Tibial nerve (tissue), 4 donors: ENCODE measurements at regions not wholly inside any gene's neighbourhood (a gene's known extent, or its start where the extent isn't known, plus 50 kb on each side); places are given as distances from the start of the nearest gene placed in this dataset.

Source experiments
- DNase-seq, 2 donors: peaks; one replicate each; pipeline ENCODE4 v3.0.0-alpha.2; 2019; ENCODE audit warnings: low spot score in 2 of 2
- H3K27ac ChIP-seq, 4 donors: fragments of 200-600 bp; sonication (generic) in 3 of 4; one replicate each; pipeline ENCODE4 v1.5.1; 2017 to 2019; ENCODE audit warnings: mild to moderate bottlenecking in 1 of 4
- H3K27me3 ChIP-seq, 2 donors: fragments of 200-600 bp; sonication (generic) in 1 of 2; one replicate each; pipeline versions ENCODE4 v1.5.1 to v1.6.0; 2017 to 2019
- H3K36me3 ChIP-seq, 3 donors: fragments of 200-600 bp; sonication (generic); one replicate each; pipeline ENCODE4 v1.5.1; 2018 to 2019
- H3K4me1 ChIP-seq, 4 donors: fragments of 200-600 bp; sonication (generic) in 3 of 4; one replicate each; pipeline ENCODE4 v1.5.1; 2017 to 2019
- H3K4me3 ChIP-seq, 4 donors: fragments of 200-600 bp; sonication (generic) in 3 of 4; one replicate each; pipeline ENCODE4 v1.5.1; 2017 to 2019; ENCODE audit warnings: mild to moderate bottlenecking in 1 of 4, moderate library complexity in 1 of 4
- H3K9me3 ChIP-seq, 4 donors: fragments of 200-600 bp; sonication (generic) in 3 of 4; one replicate each; pipeline ENCODE4 v1.5.1; 2017 to 2019
- CTCF ChIP-seq, 5 experiments: fragments of 200-600 bp in 3 of 5; fragments of 450-650 bp in 2 of 5; sonication (generic) in 3 of 5; IDR thresholded peaks; one replicate each; pipeline ENCODE4 v1.5.1; 2016 to 2019; ENCODE audit warnings: antibody characterized with exemption in 5 of 5, mild to moderate bottlenecking in 3 of 5, moderate library complexity in 2 of 5
- EP300 ChIP-seq, 2 donors: sonication (generic); formaldehyde crosslinking; IDR thresholded peaks; one replicate each; pipeline ENCODE4 v1.6.1; 2017; ENCODE audit warnings: antibody characterized with exemption in 2 of 2, mild to moderate bottlenecking in 1 of 2
- POLR2A ChIP-seq, 2 donors: fragments of 450-650 bp; IDR thresholded peaks; one replicate each; pipeline ENCODE4 v1.6.1; 2017; ENCODE audit warnings: antibody characterized with exemption in 2 of 2, mild to moderate bottlenecking in 2 of 2, moderate library complexity in 2 of 2
- WGBS, 2 donors: methylation state at CpG; one replicate each; pipeline ENCODE4 v1.1.5; 2018; 5-methylcytosine and 5-hydroxymethylcytosine counted together

GRCh38 chr1:200496937-200497336, 87.1 kb upstream of the ZNF281 start:
- TF ChIP-seq EP300 (IDR thresholded peaks at IDR 0.05): no peak
- H3K27ac ChIP-seq: no peak overlapping the region

GRCh38 chr1:200495901-200496300, 86.1 kb upstream of the ZNF281 start:
- DNase-seq: no peak
- WGBS, 2 donors: 82 to 92% methylated on average over 1 of the region's 1 CpG
- H3K4me1 ChIP-seq: no peaks in the 10 kb centered on the region
- no peak overlapping the region for H3K27ac ChIP-seq
- TF ChIP-seq CTCF (IDR thresholded peaks at IDR 0.05) (no peak), EP300 (IDR thresholded peaks at IDR 0.05) (no peak), POLR2A (IDR thresholded peaks at IDR 0.05) (no peak)
- no peak overlapping the region for H3K4me3 ChIP-seq
- no peaks in the 10 kb centered on the region for H3K27me3 ChIP-seq
- H3K9me3 ChIP-seq: no peaks in the 10 kb centered on the region
- no peaks in the 10 kb centered on the region for H3K36me3 ChIP-seq

More at GRCh38 chr1:200496937-200497336, 87.1 kb upstream of the ZNF281 start:
- H3K9me3 ChIP-seq: no peaks in the 10 kb centered on the region
- no peak for DNase-seq
- H3K4me3 ChIP-seq: no peak overlapping the region
- no peaks in the 10 kb centered on the region for H3K36me3 ChIP-seq
- no peaks in the 10 kb centered on the region for H3K4me1 ChIP-seq
- WGBS, 2 donors: 86 to 93% methylated on average over 2 of the region's 2 CpGs
- H3K27me3 ChIP-seq: no peaks in the 10 kb centered on the region

DNA sequence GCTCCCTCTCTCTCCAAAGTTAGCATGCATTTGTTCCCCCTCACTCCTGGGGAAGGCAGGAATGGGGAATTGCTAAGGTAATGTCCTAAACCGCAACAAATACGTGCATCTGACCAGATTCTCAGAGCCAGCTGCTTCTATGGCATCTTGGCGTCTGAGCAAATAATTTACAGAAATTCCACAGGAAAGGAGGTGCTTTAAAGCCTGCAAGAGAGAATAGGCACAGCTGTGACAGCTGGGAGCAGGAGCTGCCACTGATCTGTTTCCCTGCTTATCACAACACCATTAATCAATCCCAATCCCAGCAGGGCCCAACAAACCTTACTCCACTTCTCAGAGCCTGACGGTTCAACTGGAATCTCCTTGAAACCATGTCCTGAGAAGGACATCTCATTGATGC, 83.5 kb upstream of the ZNF281 start:
- DNase-seq: no peak
- WGBS, 2 donors: 59 to 63% methylated on average over 4 of the region's 4 CpGs
- Histone ChIP-seq H3K36me3 (no peaks in the 10 kb centered on the region), H3K4me1 (peaks cover 0 to 4% (median 3%) of the 10 kb centered on the region in 4 donors), H3K4me3 (no peak overlapping the region), H3K27ac (no peak overlapping the region), H3K27me3 (no peaks in the 10 kb centered on the region), H3K9me3 (no peaks in the 10 kb centered on the region)
- TF ChIP-seq CTCF (IDR thresholded peaks at IDR 0.05): no peak
- no peak for TF ChIP-seq EP300 (IDR thresholded peaks at IDR 0.05)
- TF ChIP-seq POLR2A (IDR thresholded peaks at IDR 0.05): no peak

DNA sequence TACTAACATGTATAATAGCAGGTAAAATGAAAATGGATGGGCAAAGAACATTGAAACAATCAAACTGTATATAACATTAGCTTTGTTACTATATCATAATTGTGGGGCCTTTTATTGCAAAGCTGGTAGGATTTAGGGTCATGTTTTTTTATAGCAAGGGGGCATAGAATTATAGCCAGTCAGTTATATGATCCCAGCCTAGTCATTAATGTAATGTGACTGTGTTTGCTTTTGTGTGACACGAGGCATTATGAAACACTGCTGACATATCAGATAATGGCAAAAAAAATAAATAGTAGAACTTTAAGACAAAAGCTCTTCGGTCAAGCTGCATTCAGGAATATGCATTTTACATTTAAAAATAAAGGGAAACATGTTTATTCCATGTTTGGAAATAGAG, 81.3 kb upstream of the ZNF281 start:
- no peak for TF ChIP-seq EP300 (IDR thresholded peaks at IDR 0.05)
- no peak for TF ChIP-seq CTCF (IDR thresholded peaks at IDR 0.05)
- no peak for TF ChIP-seq POLR2A (IDR thresholded peaks at IDR 0.05)
- peaks cover 0 to 7% (median 5%) of the 10 kb centered on the region in 4 donors for H3K4me1 ChIP-seq
- DNase-seq: no peak
- no peak overlapping the region for H3K4me3 ChIP-seq
- no peaks in the 10 kb centered on the region for H3K27me3 ChIP-seq
- H3K36me3 ChIP-seq: no peaks in the 10 kb centered on the region
- H3K9me3 ChIP-seq: no peaks in the 10 kb centered on the region
- H3K27ac ChIP-seq: no peak overlapping the region
- WGBS, 2 donors: 60 to 65% methylated on average over 2 of the region's 2 CpGs

DNA sequence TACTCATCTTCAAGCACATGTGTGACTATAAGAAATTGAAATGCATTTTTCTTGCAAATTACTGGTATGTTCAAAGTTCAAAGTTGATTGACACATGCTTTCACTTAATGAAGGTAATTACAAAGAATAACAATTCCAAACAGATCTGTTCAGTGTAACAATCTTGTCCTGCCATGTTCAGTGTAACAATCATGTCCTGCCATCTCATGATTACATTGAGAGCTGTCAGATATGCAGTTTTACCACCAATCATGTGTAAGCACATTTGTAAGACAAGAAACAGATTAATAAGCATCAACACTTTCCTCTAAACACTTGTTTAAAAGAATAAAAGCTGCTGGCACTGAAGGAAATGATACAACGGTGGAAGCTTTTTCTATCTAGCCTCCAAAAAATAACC, 80.3 kb upstream of the ZNF281 start:
- WGBS, 2 donors: 37 to 47% methylated on average over 1 of the region's 1 CpG
- H3K4me3 ChIP-seq: no peak overlapping the region

More for the DNA sequence above, 80.3 kb upstream of the ZNF281 start:
- no peak for DNase-seq
- Histone ChIP-seq H3K4me1 (peaks cover 0 to 7% (median 5%) of the 10 kb centered on the region in 4 donors), H3K27me3 (no peaks in the 10 kb centered on the region), H3K27ac (no peak overlapping the region), H3K36me3 (no peaks in the 10 kb centered on the region), H3K9me3 (no peaks in the 10 kb centered on the region)
- TF ChIP-seq CTCF (IDR thresholded peaks at IDR 0.05) (no peak), POLR2A (IDR thresholded peaks at IDR 0.05) (no peak), EP300 (IDR thresholded peaks at IDR 0.05) (no peak)
